Peyer's patch (tissue), 4 donors: ENCODE measurements at regions not wholly inside any gene's neighbourhood (a gene's known extent, or its start where the extent isn't known, plus 50 kb on each side); places are given as distances from the start of the nearest gene placed in this dataset.

Source experiments
- POLR2A ChIP-seq, 2 donors: fragments of 450-650 bp; IDR thresholded peaks; one replicate each; pipeline ENCODE4 v1.5.1; 2017; ENCODE audit warnings: antibody characterized with exemption in 2 of 2, mild to moderate bottlenecking in 2 of 2, moderate library complexity in 2 of 2
- TF ChIP-seq, protein P1 (sequence below), 6 experiments: fragments of 450-650 bp in 4 of 6; fragments of 200-600 bp in 2 of 6; sonication (generic) in 1 of 6; IDR thresholded peaks; one replicate each; pipeline ENCODE4 v1.5.1; 2017 to 2019; ENCODE audit warnings: antibody characterized with exemption in 6 of 6, mild to moderate bottlenecking in 3 of 6, moderate library complexity in 1 of 6

DNA sequence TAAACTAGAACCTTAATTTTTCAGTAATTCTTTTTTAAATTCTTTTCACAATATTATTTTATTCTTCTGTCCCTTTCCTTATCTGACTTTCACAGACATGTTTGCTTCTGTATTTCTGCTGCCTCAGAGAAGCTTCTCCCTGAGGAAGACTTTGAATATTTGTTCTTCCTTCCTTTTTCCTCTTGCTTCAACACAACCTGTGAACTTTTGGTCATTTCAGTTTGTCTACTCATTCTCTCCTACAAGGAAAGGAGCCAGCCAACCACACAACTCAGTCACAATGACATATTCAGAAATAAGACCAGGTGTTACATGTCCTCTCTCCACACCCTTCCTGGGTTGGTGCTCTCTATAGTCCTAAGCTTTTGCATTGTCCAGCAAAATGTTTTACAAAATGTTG is 310.4 kb downstream of the TFAP2B start:
- TF ChIP-seq, protein P1, sequence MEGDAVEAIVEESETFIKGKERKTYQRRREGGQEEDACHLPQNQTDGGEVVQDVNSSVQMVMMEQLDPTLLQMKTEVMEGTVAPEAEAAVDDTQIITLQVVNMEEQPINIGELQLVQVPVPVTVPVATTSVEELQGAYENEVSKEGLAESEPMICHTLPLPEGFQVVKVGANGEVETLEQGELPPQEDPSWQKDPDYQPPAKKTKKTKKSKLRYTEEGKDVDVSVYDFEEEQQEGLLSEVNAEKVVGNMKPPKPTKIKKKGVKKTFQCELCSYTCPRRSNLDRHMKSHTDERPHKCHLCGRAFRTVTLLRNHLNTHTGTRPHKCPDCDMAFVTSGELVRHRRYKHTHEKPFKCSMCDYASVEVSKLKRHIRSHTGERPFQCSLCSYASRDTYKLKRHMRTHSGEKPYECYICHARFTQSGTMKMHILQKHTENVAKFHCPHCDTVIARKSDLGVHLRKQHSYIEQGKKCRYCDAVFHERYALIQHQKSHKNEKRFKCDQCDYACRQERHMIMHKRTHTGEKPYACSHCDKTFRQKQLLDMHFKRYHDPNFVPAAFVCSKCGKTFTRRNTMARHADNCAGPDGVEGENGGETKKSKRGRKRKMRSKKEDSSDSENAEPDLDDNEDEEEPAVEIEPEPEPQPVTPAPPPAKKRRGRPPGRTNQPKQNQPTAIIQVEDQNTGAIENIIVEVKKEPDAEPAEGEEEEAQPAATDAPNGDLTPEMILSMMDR (IDR thresholded peaks at IDR 0.05) = no peak
- no peak for TF ChIP-seq POLR2A (IDR thresholded peaks at IDR 0.05)
